ENCODE measurements at regions not wholly inside any gene's neighbourhood (a gene's known extent, or its start where the extent isn't known, plus 50 kb on each side); places are given as distances from the start of the nearest gene placed in this dataset.
A peak's percentile ranks its signal among the peaks of the same experiment; 100 is the strongest.
"Not testable (repeated sequence)": the region's sequence is repeated elsewhere in the genome, so short reads cannot be mapped to it uniquely, and the experiment has no call there.

GRCh38 chr5:106288979-106289378, 1381.8 kb downstream of the EFNA5 start:
- DNase-seq: no peak

- DNase-seq: no peak
These were observed 1393.1 kb downstream of the EFNA5 start for GRCh38 chr5:106277540-106278096.

GRCh38 chr5:106269252-106269843, 1401.4 kb downstream of the EFNA5 start:
- no peak for DNase-seq

GRCh38 chr5:106267256-106267655, 1403.5 kb downstream of the EFNA5 start:
- no peak for DNase-seq

GRCh38 chr5:106262395-106262794, 1408.3 kb downstream of the EFNA5 start:
- DNase-seq: no peak

- DNase-seq: peak; percentile 8
These were observed 1411.2 kb downstream of the EFNA5 start for GRCh38 chr5:106259431-106260090.

- DNase-seq: no peak
These were observed 1412.1 kb downstream of the EFNA5 start for GRCh38 chr5:106258591-106259125.

- DNase-seq: no peak
These were observed 1416.0 kb downstream of the EFNA5 start for GRCh38 chr5:106254784-106255183.

GRCh38 chr5:106246044-106246745, 1424.5 kb downstream of the EFNA5 start:
- DNase-seq: not testable (repeated sequence)

GRCh38 chr5:106241409-106241808, 1429.3 kb downstream of the EFNA5 start:
- no peak for DNase-seq

- DNase-seq: no peak
These were observed 1464.7 kb downstream of the EFNA5 start for GRCh38 chr5:106205916-106206571.

GRCh38 chr5:106202035-106202434, 1468.7 kb downstream of the EFNA5 start:
- DNase-seq: no peak

- DNase-seq: no peak
These were observed 1469.8 kb downstream of the EFNA5 start for GRCh38 chr5:106200971-106201370.

- DNase-seq: no peak
These were observed 1474.9 kb downstream of the EFNA5 start for GRCh38 chr5:106195679-106196474.

GRCh38 chr5:106189121-106189809, 1481.5 kb downstream of the EFNA5 start:
- DNase-seq: no peak

- no peak for DNase-seq
These were observed 1485.1 kb downstream of the EFNA5 start for GRCh38 chr5:106185661-106186081.

- DNase-seq: no peak
These were observed 1495.8 kb downstream of the EFNA5 start for GRCh38 chr5:106174903-106175302.

- no peak for DNase-seq
These were observed 1497.8 kb downstream of the EFNA5 start for GRCh38 chr5:106172681-106173532.

GRCh38 chr5:106171708-106172107, 1499.0 kb downstream of the EFNA5 start:
- no peak for DNase-seq

GRCh38 chr5:106171132-106171531, 1499.6 kb downstream of the EFNA5 start:
- no peak for DNase-seq

- DNase-seq: no peak
These were observed 1503.0 kb downstream of the EFNA5 start for GRCh38 chr5:106167766-106168165.
